NCI-H1436 treated with DMSO at 0.1 percent for 48 hours (cell line): ENCODE measurements at regions not wholly inside any gene's neighbourhood (a gene's known extent, or its start where the extent isn't known, plus 50 kb on each side); places are given as distances from the start of the nearest gene placed in this dataset.
"Not testable (repeated sequence)": the region's sequence is repeated elsewhere in the genome, so short reads cannot be mapped to it uniquely, and the experiment has no call there.

Source experiments
- DNase-seq: peaks from one replicate; lab custom pipeline; 2025; lab: John Stamatoyannopoulos, UW

DNA sequence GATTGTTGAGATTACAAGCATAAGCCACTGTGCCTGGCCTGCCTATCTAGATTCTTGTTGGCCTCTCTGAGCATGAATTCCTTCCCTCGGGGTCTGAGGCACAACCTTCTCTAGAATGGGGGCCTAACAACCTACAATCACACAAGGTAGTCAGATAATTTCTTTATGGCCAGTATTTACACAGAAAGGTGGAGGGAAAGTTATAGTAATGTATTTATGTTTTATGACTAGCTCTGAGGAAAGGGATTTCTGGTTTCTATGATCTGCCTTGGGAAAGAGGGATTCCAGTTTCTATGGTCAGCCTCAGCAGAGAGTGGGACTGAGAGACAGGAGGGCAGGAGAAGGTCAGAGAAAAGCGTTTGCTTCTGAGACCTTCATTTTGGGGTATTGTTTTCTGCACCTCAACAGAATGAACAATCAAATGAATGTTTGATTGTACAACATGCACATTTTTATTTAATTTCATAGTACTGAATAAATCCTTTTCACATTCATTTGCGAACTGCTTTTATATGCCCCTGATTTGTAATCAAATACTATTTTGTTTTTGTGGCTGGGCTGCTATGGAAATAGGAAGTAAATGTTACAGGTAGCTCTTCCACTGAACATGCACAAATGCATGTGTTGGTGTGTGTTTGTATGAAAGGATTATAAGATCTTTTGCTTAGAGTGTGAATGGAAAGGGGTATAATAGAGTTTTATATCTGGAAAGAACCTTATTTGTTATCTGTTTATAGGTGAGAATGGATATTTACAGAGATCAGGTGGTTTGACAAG lies 499.7 kb upstream of the RGS6 start:
- no peak for DNase-seq

DNA sequence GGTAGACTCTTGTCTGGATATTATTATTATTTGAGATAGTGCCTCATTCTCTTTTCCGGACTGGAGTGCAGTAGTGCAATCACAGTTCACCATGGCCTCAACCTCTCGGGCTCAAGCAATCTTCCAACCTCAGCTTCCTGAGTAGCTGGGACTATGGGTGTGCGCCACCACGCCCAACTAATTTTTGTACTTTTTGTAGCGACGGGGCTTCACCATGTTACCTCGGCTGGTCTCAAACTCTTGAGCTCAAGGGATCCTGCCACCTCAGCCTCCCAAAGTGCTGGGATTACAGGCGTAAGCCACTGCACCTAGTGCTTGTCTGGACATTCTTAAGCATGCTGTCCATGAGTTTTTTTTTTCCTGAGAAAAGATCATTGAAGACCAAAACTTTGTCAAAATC lies 498.9 kb upstream of the RGS6 start:
- DNase-seq = no peak

DNA sequence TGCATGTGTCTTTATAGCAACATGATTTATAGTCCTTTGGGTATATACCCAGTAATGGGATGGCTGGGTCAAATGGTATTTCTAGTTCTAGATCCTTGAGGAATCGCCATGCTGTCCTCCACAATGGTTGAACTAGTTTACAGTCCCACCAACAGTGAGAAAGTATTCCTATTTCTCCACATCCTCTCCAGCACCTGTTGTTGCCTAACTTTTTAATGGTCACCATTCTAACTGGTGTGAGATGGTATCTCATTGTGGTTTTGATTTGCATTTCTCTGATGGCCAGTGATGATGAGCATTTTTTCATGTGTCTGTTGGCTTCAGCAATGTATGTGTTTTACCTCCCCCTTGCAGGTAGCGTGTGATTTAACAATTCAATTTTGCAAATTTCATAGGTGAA lies 496.6 kb upstream of the RGS6 start:
- not testable (repeated sequence) for DNase-seq

DNA sequence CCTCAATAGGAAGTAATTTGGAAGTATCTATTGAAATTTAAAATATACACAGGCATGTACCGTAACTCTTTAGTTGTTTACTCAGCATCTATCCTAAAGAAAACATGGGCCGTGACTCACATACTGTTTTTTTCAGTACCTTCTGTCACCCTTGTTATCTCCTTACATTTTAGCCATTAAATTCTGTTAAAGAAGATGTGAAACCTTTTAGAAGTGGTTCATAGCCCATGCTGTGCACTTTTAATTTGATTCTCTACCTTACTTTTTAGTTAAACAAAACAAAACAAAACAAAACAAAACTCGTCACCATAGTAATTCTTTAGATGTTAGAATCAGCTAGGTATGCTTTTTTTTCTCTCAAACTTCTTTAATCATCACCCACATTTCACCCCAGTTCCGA lies 494.4 kb upstream of the RGS6 start:
- DNase-seq = no peak

DNA sequence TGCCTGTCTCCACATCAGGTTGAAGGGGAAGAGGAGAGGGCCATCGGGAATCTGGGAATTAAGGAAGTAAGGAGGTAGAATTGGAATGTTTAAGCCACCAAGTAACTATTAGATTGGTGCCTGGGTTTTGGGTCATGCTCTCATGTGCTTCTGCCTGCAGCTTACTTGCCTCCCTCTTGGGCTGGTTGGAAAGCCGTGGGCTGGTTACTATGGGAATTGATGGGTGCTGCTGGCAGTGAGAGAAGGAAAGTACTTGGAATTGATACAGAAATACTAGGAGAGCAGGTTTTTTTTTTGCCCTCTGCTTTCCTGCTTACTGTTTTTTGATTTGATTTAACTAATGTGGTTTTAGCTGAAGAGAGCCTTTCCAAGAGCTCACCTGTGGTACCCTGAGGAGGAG lies 493.5 kb upstream of the RGS6 start:
- DNase-seq = no peak

DNA sequence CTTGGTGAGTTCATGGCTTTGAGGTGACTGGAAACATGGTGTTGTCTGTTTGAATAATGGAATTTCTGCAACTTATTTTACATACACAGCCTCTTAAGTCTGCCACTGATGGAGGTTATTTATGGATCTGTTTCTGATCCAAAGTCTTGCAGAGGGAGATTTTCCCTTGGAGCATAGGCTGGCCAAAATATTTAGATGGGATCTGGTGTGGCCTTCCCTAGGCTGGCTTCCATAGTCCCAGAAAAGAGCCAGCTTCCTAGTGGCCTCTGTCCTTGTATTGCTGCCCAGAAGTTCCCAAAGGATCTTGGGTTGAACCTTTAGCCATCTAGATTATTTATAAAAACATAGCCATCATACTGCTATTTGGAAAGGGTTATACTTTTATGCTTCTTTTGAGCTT lies 491.1 kb upstream of the RGS6 start:
- no peak for DNase-seq

DNA sequence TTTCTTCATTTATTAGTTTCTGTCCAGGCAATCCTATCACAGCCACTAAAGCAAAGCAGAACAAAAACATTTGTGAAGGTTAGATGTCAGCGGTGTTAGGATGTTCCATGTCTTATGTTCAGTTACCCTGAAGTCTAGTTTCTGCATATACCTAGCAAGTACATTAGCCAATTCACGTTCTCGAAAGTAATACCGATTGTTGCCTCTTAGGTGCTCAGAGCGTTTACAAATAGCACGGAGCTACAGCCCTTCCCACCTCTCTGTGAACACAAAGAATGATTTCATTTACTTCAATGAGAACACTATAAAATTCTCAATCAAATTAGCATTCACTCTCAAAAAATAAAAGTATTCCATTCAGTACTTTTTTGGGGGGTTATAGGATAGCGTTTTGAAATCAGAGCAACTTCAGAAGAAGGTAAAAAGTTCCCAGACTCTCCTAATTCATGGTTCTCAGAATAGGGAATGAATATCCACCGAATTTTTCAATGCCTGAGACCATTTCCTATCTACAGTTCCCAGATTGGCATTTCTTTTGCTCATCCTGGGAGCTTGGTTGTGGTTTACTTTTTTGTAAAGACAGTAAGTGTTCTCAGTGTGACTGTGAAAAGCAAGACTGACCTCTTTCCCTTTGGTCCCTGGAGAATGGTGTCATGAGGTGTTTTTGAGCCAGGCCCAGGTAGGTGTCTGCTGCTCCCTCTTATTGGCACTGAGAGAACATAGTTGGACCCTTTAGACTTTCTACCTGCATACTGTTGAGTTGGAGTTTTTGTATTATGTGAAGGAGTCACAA lies 488.0 kb upstream of the RGS6 start:
- no peak for DNase-seq

DNA sequence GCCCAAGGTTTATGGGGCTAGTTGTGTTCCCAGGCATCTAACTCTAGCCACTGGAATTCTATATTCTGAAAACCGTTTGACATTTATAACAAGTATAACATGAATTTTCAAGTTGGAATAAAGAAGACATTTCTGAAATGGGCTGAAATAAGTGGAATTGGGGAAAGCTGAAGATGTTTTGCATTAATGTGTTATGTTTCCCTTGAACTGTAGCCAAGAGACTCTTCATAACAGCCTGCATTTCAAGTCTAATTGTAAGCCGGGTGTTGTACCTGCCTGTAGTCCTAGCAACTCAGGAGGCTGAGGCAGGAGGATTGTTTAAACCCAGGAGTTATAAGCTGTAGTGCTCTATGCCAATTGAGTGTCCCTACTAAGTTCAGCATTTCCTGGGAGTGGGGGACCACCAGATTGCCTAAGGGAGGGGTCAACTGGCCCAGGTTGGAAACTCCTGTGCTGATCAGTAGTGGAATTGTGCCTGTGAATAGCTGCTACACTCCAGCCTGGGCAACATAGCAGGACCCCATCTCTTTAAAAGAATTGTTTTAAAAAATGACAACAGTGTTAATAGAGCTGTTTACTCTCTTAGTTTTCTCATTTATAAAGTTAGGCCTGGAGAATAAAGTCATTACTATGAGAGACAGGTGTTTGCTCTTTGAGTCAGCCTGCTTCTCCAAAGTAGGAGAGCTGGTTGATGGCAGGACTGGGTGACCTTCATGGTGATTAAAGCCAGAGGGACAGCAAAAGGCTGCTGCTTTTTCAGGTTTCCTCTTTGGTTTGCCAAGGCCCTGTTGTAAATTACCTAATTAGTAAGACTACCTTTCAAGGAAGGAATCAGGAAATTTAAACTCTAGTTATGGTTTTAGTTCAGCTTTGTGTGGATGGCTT lies 483.6 kb upstream of the RGS6 start:
- no peak for DNase-seq

DNA sequence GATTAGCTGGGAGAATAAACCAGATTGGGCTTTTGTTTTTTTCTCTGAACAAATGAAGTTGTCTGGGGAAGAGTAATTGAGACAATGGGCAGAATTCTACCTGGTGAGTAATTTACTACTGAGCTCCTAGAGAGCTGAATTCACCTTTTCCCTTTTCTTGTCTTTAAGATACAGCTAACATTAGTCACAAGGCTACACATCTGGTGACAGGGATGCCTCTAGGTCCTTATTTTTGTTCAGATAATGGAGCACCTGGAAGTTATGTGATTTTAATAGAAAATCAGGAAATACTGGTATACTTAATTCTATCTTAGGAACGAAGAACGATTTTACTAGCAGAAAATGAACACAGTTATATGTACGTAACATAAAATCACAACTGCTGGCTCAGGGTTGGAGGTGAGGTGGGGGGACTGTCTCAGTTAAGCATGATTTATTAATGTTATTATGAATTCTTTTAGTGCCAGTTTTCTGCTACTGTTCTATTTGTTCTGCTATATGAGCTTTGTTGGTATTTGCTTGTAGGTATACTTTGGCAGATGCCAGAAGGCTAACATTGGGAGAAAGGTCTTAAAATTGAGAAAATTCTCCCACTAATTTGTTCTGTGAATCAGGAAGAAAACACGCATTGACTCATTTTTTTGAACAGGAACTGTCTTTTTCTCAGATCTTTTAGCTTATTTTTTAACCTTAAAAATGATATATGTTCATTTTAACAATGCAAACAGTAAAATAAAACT lies 482.7 kb upstream of the RGS6 start:
- no peak for DNase-seq

DNA sequence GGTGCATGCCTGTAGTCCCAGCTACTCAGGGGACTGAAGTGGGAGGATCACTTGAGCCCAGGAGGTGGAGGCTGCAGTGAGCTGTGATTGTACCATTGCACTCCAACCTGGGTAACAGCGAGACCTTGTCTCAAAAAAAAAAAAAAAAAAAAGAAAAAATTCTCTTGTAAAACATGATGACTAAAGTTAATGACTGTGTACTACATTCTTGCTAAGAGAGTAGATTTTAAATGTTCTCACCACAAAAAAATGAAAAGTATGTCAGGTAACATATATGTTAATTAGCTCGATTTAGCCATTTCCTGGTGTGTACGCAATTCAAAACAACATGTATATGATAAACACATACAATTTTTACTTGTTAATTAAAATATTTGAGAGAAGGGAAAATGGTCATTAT lies 480.7 kb upstream of the RGS6 start:
- no peak for DNase-seq

DNA sequence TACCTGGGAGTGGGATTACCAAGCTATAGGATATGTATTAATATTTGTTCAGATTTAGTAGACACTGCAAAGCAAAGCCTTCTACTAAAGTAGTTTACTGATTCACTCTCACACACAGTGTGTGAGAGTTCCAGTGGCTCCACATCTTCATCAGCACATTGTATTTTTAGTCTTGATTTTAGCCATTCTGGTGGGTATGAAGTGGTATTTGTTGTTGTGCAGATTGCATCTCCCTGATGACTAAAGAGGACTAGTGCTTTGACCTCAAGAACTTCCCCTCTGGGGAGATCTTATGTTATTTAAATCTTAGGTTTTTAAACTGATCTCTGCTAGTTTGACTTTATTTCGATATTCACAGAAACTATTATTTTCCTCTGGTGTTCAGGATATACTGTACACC lies 479.7 kb upstream of the RGS6 start:
- no peak for DNase-seq

DNA sequence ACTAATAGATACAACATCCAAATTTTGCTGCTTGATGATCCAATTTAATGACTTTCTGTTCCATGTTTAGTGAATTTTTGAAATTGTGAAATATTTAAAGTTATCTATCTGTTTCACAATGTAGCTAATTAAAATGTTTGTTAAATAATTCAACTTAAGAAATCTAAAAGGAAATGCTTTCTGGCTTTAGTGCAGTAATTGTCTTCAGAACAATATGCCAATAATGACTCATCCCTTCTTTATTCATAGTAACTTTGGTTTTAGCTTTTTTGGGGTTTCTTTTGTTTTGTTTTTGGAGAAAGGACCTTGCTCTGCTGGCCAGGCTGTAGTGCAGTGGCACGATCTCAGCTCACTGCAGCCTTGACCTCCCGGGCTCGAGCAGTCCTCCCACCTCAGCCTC lies 479.2 kb upstream of the RGS6 start:
- DNase-seq = no peak

DNA sequence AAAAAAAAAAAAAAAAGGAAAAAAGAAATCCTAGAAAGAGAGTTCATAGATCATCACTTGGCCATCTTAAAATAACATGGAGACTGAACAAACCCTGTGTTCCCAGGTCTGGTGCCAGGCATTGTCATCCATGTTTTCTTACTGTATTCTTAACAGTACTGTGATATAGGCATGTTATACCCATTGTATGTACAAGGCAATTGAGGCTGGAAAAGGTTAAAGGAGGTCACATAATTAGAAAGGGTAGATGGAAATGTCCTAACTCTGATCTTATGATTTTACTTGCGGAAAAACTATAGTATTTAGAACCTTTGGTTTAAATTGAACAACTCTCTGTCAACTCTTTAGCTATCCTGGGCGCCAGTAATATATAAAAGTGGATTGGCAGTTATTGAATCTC lies 478.2 kb upstream of the RGS6 start:
- DNase-seq = no peak

DNA sequence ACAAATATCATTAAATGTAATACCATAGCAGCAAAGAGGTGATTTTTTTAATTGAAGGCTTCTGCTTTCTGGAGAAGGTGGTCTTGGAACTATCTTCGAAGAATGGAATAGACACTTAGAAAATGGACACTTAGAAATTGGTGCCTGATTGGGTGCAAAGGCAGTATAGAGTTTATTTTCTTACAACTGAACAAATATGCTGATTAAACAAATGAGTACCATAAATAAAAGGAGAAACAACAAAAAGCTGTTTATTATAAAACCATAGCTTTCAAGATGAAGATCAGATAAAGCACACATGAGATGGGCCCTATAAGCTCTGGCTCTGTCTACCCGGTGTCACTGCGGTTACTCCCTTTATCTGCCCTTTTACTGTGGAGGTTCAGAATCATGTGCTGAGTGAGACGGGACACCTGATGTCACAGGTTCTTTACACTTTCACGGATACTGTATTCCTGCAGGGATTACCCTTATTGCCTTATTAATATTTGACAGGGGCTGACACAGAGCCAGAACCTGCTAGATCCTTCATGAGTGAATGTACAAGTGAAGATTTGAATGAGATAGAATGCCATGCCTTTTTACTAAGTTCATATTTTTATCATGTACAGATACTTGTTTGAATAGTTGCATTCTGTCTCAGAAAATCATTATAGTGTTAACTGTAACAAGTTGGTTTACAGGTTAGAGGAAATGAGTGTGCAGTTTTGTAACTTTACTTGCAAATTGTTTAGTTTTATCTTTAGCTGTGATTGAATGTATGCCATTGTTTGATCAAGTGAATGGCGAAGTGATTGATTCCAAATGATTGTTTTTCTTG lies 477.5 kb upstream of the RGS6 start:
- DNase-seq = no peak

DNA sequence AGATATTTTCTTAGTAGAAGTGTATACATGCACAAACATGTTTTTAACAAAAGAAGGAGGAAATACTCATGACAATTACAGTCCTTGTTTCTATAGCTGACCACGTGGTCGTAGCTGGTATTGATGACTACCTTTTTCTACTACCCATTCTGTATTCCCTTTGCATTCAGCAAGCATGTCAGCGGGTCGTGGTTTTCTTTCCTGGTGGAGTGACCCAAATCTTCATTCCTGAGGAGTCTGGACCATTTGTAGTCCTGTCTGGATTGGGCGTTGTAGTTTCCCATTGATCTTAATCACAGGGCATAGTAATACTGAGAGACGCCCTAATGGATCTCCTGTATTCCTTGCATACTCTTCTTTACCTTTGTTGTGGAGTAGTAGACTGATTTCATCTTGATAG lies 472.1 kb upstream of the RGS6 start:
- no peak for DNase-seq

DNA sequence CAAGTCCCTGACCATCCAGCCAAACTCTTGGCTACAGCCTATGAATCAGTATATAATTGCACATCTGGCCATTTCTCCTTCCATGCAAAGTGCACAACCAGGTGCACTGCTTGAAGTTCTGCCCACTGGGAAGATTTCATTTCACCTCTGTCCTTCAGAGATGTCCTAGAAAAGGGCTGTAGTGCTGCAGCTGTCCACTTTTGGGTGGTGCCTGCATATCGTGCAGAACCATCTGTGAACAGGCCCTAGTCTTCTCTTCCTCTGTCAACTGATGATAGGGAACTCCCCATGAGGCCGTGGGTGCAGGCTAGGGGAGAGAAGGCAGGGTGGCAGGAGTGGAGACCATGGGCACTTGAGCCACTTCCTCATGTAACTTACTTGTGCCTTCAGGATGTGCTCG lies 470.6 kb upstream of the RGS6 start:
- not testable (repeated sequence) for DNase-seq

DNA sequence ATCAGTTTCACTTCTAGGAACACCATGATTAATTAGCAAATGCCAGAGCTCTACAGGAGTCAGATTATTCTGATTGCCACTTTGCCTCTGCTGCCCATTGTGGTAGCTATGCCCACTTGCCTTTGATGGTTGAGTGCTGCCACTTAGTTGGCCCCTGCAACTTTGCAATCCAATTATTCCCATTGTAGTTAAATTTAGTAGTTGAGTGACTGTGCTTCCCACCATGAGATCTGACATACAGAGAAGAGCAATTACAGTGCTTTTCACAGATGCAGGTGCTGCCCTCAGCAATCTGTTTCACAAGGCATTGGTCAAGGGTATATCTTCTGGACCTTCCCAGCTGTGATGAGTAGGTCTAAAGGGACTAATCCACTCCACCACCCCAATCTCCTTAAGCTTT lies 468.4 kb upstream of the RGS6 start:
- no peak for DNase-seq

DNA sequence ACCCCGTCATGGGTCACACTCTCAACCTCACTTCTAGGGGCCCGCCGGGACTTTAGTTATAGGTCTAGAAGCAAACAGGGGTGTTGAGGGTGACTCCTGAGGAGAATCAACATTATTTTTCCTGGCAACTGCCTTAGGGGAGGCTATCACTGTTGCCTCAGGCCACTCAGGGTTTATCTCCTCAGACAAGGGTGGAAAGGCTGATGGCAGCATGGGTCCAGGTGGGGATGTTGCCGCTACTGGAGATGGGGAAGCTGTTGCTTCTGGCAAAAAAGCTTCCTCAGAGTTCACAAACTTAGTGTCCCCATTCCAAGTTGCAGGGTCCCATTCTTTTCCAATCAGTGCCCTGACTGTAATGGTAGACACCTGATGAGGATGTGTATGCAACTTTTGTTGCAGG lies 467.4 kb upstream of the RGS6 start:
- no peak for DNase-seq

DNA sequence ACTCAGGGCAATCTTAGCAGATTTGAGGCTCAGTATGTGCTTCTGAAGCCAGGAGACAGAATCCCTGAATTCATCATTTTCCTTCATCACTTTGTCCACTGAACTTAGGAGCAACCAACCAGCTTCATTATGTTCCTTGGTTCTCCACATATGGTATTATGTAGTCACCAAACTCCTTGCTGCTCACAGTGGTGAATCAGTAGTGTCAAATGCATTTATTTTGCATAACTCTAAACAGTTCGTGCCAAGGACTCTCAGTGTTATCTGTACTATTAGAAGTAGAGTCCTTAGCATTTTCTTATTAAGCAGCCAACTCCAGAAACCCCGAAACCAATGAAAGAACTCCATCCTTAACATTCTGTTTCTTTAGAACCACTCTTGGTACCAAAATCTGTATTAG lies 466.9 kb upstream of the RGS6 start:
- DNase-seq = no peak

DNA sequence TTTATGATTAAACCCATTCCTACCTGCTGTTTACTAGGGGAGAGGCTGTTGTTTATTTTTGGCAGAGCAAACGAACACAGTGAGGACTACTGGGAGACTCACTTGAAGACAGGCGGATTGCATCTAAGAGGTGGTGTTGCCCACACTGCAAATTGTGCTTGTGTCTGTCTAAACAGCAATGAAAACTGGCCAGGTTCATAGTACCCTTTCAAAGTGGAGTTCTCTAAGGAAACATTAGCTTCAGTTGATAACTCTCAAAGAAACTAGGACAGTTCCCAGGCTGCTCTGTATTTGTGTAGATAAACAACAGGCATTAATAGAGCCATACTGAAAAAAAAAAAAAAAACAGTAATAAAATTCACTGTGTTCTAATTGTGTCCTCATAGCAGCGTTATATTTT lies 466.0 kb upstream of the RGS6 start:
- DNase-seq = no peak

DNA sequence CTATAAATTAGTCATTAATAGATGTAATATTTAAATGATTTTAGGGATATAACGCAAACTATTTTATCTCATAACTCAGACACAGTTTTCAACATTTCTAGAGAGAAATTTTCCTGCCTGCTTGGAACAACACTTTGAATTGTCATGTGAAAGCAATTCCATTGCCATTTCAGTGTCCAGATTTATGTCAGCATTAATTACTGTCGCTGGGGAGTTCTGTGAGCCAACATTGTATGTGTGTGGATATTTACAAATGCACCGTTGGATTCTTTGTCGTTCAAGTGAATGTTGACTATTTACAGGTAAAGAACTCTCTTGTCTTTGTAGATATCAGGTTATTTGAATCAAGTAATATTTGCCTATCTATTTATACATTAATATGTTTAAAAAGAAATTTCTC lies 465.3 kb upstream of the RGS6 start:
- DNase-seq = no peak
